Renal cortex interstitium (tissue), 11 donors: ENCODE measurements at regions not wholly inside any gene's neighbourhood (a gene's known extent, or its start where the extent isn't known, plus 50 kb on each side); places are given as distances from the start of the nearest gene placed in this dataset.
"Not testable (repeated sequence)": the region's sequence is repeated elsewhere in the genome, so short reads cannot be mapped to it uniquely, and the experiment has no call there.

Experiments
- DNase-seq, 11 donors: peaks; one replicate each; pipeline ENCODE4 v3.0.0-alpha.2; 2013; ENCODE audit warnings: low read depth in 9 of 11, low spot score in 4 of 11; ENCODE audit errors: extremely low read depth in 1 of 11

DNA sequence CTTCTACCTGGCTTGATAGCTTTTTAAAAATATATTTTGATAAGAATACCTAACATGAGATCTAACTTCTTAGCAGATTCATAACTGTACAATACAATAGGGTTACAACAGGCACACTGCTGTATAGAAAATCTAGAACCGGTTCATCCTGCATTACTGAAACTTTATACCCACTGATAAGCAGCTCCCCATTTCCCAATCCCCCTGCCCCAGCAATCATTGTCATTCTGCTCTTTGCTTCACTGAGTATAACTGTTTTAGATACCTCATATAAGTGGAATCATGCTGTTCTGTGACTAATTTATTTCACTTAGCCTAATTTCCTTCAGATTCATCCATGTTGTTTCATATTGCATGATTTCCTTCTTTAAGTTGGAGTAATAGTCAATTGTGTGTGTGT is 906.0 kb downstream of the GBE1 start:
- DNase-seq = no peak

DNA sequence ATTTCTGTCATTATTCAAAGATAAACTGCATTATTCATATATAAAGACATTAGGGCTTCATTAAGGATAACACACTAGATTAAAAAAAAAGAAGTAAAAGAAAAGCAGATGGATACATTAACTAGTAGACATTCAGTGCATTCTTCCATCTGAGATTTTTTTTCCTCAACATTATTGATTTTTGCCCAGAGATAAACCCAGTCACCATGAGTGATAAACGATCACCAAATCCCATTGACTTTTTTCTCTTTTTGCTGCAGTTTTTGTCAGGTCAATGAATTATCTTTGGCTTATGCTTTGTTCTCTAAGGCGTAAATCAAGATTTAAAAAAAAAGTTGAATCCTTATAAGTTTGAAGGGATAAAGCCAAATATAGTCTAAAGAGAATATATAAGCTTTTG is 925.0 kb downstream of the GBE1 start:
- DNase-seq = no peak

DNA sequence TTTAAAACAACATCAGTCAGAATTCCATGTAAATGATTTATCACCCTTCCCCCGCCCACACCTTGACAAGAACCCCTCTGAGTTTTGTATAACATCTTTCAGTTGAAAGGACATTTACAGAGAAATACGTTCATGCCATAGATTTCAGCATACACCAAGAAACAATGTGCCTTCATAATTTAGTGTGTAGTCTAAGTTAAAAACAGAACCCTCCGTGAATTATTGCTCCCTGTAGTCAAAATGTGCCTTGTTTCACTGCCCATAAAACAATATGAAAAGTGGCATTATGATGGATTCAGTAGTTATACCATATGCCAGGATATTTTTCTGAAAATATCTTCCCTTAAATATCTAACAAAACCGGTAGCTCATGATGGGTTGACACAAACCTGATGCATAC is 953.9 kb downstream of the GBE1 start:
- DNase-seq = no peak

DNA sequence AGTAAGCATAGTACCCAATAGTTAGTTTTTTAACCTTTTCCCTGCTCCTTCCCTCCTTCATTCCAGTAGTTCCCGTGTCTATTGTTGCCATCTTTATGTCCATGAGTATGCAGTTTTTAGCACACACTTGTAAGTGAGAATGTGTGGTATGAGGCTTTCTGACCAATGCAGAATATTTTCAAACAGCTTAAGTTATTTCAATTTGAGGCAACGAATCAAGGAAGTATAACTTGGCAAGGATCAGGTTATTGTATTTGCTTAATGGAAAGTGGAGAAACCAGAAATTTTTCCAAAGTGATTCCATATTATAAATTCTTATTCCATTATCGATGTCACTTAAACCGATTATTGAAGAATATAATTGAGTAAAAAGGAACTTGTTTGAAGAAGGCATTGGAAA is 954.8 kb downstream of the GBE1 start:
- no peak for DNase-seq

DNA sequence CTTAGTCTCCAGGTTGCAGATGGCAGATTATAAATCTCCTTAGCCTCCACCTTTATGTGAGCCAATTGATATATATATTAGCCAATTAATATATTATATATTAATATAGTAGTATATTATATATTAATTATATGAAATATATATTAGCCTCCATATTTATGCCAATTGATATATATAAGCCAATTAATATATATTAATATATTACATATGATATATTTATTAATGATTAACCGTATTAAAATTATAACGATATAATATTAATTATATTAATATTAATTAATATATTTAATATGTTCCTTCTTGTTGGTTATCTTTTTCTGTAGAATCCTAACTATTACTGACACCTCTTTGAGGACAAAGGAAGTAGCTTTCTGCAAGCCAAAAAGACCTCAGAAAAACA is 972.5 kb downstream of the GBE1 start:
- no peak for DNase-seq

DNA sequence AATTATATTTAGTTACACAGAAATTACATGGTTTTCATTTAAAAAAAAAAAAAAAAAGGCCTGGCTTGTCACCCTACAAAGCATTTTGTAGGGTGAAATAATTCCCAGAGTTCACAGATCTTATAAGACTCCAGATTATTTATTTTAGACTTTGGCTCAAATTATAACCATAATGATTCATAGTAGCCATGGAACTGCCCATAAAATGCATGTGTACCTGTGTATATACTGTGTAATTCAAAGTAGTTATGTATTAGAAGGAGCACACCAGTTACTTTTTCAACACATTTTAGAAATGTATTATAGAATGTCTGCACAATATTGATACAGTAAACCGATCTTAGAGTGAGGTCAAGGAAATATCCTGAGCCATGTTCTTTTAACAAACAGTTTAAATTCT is 975.6 kb downstream of the GBE1 start:
- no peak for DNase-seq

DNA sequence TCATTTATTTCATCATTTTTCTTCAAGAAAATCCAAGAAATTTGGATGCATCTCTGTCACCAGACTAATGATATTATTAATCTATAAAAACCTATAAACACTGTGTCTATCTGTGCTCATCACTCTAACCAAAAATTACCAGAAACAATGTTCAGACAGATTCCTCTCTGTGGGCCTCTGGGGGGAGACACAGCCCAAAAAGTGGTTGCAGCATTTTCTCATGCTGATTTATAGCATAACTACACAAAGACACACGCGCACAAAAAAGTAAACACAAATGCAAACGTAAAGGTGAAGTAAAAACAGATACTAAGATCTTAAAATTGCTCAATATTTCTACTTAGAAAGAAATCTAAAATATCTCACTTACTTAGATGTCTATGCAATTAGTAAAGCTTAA is 976.0 kb downstream of the GBE1 start:
- no peak for DNase-seq

DNA sequence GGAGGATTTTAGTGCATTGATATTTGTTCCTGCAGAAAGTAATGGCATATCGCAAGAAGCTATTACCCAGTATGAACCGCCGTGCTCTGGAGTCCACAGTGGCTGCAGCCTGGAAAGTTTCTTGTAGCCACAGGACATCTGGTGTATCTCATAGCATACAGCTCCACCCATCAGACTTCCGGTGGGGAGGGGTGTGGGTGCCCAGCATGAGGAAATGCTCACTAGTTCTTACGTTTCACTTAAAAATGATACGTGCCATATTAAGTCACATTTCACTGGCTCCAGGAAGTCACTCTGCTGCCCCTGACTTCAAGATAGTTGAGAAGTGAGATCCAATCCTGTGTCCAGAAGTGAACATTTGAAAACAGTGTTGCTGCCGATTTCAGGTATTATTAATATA is 990.4 kb downstream of the GBE1 start:
- DNase-seq = no peak

DNA sequence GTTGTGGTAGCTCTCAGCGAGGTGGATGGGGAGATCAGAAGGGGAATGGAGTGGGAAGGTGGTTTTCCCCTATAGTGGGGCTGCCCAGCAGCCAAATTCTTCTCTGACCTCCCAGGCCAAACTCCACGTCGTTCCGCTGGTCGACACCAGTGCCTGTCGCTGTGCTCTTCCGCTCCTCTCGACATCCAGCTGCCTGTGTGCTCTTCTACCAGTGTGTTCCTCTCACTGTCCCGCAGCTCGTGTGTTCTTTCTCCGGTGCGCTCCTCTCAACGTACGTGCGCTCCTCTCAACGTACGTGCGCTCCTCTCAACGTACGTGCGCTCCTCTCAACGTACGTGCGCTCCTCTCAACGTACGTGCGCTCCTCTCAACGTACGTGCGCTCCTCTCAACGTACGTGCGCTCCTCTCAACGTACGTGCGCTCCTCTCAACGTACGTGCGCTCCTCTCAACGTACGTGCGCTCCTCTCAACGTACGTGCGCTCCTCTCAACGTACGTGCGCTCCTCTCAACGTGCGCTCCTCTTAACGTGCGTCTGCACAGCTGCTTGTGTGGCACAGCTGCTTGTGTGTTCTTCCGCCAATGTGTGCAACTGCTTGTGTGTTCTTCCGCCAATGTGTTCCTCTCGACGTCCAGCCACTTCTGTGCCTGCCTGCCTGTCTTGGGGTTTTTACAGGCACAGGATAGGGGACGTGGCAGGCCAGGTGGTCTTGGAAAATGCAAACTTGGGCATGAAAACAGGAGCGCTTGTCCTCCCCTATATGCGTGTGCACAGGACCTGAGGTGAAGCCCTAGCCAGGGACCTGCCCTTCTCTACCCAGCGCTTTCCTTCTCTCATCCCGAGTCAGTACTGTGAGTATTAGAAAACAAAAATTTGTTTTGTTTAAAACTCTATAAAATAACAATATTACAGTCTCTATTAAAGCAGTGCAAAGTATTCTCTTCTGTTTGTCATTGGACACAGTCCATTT is 991.1 kb downstream of the GBE1 start:
- no peak for DNase-seq

DNA sequence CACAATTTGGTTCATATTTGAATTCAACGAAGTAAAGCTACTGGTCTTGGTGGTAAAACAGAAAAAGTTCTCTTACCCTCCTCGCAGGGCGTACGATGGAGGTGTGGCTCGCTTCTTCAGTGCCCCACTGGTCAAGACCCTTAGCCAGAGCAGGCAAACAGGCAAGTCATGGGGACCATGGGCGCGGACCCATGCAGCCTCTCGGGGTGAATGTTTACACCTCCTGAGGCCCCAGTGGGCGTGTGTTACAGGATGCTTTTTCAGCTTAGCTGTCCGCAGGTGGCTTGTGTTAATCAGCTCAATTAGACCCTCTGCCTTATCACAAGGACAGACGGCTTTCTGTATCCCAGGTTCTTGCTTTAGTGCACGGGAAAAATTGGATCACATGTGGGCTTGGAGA is 991.8 kb downstream of the GBE1 start:
- no peak for DNase-seq

DNA sequence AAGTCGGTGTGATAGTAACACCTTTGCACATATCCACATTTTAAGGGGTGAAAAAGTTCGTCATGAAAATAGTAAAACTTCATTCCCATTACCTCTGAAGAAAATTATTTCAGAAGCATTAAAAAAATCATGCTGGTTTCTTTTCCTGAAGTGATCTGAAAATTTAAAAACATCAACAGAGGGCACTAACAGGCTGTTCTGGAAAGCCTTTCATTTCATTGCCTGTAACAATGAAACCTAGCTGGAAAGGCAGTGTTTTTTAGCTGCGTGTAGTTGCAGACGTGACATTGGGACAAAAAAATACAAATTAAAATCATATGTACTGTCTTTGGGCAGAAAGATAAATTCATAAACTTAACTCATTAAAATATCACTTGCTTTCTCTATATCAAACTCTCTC is 993.8 kb downstream of the GBE1 start:
- no peak for DNase-seq

DNA sequence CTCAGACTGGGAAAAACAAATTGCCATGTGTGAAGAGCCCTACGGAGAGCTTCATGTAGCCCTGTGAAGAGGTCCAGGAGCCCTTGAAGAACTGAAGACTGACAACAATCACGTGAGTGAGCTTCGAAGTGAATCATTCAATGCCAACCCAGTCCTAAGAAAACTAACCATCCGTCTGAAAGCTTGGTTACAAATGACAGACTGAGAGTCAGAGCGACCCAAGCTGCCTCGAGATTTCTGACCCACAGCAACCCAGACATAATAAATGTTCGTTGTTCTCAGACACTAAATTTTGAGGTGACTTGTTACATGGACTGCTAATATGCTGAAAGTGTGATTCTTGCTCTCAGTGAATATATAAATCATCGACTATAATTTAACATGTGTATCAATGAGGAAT is 987.2 kb upstream of the ROBO1 start:
- no peak for DNase-seq

DNA sequence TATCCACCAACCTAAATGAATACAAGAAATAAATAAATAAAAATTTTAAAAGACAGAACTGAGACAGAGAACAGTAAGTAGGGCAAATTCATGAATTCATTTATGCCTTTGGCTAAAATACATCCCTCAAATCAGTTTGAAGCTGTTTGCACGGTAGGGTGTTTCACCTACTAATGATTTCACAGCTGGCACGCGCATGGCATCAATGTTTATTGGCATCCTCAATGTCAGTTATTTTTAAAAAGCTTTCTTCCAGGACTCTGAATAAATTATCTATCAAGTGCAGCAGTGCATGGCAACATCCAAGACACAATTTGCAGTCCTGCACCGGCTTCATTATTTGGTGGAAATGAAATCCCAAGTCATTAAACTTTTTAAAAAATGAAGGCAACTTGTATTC is 985.2 kb upstream of the ROBO1 start:
- DNase-seq = no peak

DNA sequence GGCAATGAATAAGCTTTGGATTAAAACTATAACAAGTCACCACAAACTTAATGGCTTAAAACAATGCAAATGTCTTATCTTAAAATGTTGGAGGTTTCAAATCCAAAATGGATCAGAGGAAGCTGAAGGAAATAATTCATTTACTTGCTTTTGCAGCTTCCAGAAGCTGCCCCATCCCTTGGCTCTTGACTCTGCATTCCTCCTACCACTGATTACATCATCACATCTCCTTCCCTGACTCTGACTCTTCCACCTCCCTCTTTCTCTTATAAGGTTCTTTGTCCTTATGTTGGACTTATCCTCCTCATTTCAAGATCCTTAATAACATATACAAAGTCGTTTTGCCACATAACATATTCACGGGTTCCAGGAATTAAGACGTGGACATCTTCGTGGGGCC is 982.8 kb upstream of the ROBO1 start:
- no peak for DNase-seq

DNA sequence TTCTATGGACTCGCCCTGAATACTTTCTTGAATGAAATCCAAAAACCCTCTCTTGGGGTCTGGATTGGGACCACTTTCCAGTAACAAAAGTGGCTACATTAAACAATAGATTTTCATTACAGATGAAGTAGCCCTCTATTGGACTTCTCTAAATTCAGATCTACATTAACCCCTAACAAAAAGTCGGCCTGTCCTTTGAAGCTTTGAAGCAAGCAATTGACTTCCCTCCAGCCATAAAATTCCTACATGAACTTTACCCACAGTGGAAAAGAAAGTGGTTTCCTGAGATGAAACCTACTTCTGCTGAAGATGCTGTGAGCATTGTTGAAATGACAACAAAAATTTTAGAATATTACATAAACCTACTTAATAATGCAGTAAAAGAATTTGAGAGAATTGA is 967.1 kb upstream of the ROBO1 start:
- DNase-seq = no peak

DNA sequence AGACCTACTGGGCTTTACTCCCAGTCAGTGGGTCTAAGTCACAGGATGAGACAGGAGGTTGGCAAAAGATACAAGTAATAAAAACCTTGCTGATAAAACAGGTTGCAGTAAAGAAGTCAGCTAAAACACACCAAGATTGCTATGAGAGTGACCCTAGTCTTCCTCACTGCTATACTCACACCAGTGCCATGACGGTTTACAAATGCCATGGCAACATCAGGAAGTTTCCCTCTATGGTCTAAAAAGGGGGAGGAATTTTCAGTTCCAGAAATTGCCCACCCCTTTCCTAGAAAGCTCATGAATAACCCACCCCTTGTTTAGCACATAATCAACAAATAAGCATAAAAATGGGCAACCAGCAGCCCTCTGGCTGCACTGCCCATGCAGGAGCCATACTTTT is 966.7 kb upstream of the ROBO1 start:
- DNase-seq = no peak

DNA sequence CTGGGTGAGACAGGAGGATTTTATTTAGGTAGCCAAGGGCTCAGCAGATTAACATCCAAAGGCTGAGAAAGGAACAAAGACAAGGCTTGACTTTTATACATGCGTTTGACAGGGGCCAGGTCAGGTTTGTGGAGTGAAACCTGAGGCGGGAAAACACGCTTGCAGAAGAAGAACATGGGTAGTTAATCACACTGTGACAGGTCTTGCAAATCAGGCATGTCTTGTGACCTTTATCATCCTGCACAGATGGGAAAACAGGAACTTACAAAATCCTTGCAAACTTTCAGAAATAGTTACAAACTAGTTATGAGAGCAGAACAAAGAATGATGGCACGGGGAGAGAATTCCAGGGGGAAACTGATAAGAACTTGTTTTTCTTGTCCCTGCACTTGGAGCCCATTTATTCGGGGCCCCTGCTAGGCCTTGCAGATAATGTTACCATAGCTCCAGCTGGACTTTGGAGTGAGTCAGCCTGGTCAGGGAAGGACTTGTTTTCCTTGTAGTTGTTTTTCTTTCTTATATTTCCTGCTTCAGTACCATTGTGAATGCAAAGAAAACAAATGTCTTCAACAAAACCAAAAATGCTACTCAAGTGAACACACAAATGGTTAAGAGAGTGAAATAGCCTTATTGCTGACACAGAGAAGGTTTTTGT is 965.9 kb upstream of the ROBO1 start:
- DNase-seq = peak in 6 of 11 donors; percentile 3 to 21 (median 12)

DNA sequence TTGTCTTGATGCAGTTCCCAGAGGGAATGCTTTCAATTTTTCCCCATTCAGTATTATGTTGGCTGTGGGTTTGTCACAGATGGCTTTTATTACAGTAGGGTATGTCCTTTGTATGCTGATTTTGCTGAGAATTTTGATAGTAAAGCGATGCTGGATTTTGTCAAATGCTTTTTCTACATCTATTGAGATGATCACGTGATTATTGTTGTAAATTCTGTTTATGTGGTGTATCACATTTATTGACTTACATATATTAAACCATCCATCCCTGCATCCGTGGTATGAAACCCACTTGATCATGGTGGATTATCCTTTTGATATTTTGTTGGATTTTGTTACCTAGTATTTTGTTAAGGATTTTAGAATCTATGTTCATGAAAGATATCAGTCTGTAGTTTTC is 959.8 kb upstream of the ROBO1 start:
- DNase-seq = not testable (repeated sequence)

DNA sequence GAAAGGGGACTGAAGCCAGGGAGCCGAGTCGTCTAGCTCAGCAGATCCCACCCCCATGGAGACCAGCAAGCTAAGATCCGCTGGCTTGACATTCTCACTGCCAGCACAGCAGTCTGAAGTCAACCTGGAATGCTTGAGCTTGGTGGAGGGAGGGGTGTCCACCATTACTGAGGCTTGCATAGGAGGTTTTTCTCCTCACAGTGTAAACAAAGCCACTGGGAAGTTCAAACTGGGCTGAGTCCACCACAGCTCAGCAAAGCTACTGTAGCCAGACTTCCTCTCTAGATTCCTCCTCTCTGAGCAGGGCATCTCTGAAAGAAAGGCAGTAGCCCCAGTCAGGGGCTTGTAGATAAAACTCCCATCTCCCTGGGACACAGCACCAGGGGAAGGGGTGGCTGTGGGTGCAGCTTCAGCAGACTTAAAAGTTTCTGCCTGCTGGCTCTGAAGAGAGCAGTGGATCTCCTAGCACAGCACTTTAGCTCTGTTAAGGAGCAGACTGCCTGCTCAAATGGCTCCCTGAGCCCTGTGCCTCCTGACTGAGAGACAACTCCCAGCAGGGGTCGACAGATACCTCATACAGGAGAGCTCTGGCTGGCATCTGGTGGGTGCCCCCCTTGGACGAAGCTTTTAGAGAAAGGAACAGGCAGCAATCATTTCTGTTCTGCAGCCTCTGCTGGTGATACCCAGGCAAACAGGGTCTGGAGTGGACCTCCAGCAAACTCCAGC is 942.0 kb upstream of the ROBO1 start:
- not testable (repeated sequence) for DNase-seq

DNA sequence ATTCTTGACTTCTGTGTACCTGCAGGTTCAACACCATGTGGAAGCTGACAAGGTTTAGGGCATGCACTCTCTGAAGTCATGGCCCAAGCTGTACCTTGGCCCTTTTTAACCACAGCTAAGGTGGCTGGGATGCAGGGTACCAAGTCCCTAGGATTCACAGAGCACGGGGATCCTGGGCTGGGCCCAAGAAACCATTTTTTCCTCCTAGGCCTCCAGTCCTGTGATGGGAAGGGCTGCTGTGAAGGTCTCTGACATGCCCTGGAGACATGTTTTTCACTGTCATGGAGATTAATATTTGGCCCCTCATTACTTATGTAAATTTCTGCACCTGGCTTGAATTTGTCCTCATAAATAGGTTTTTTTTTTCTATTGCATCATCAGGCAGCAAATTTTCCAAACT is 937.5 kb upstream of the ROBO1 start:
- no peak for DNase-seq
